ENCODE measurements at regions not wholly inside any gene's neighbourhood (a gene's known extent, or its start where the extent isn't known, plus 50 kb on each side); places are given as distances from the start of the nearest gene placed in this dataset.

GRCh38 chr20:6471110-6471647 lies 296.3 kb upstream of the BMP2 start:
- H2AFZ ChIP-seq (ENCODE audit: control insufficient read depth, low read depth, low read length), result no peak overlapping the region
- POLR2A ChIA-PET, result no interaction called here
- no peaks in the 10 kb centered on the region for H3K27me3 ChIP-seq (replicated peaks in 1 of 2; ENCODE audit: control insufficient read depth in 2 of 2, insufficient read depth in 2 of 2, low read length in 1 of 2)
- H4K20me1 ChIP-seq (ENCODE audit: control insufficient read depth, insufficient read depth), result no peaks in the 10 kb centered on the region
- no TSS peak for BruUV-seq (replicated peaks)
- in situ Hi-C loops (cut with MboI), result no loop called here
- intact Hi-C loops (cut with micrococcal nuclease; ENCODE audit: unreplicated experiment), result no loop called here
- TF ChIP-seq ZBTB40 (IDR thresholded peaks at IDR 0.05; ENCODE audit: borderline replicate concordance) (no peak), IRF5 (IDR thresholded peaks at IDR 0.05; ENCODE audit: borderline replicate concordance) (no peak), ATF3 (IDR thresholded peaks at IDR 0.05; ENCODE audit: borderline replicate concordance, extremely low read depth, low read depth, low read length) (no peak), BACH1 (IDR thresholded peaks at IDR 0.05; ENCODE audit: borderline replicate concordance) (no peak), TCF3 (IDR thresholded peaks at IDR 0.05; ENCODE audit: borderline replicate concordance, insufficient read depth, low read depth, low read length) (no peak), EGR1 (IDR thresholded peaks at IDR 0.05; ENCODE audit: borderline replicate concordance in 1 of 2, low read depth in 2 of 2, low read length in 2 of 2) (no peak), ATF2 (IDR thresholded peaks at IDR 0.05; ENCODE audit: low read length) (no peak), FOXK2 (IDR thresholded peaks at IDR 0.05) (no peak), MEF2A (IDR thresholded peaks at IDR 0.05; ENCODE audit: insufficient read depth, low read depth, low read length) (no peak), ZSCAN29 (IDR thresholded peaks at IDR 0.05) (no peak), ZNF622 (IDR thresholded peaks at IDR 0.05) (no peak), CREM (IDR thresholded peaks at IDR 0.05; ENCODE audit: low read depth) (no peak), HCFC1 (IDR thresholded peaks at IDR 0.05; ENCODE audit: low read length) (no peak), NR2C1 (IDR thresholded peaks at IDR 0.05) (no peak), RAD51 (IDR thresholded peaks at IDR 0.05) (no peak), GABPA (IDR thresholded peaks at IDR 0.05; ENCODE audit: low read depth) (no peak), NR2F1 (conservative IDR thresholded peaks at IDR 0.05) (no peak)
- ATAC-seq, result no peak
- no peak for FAIRE-seq
- WGBS (ENCODE audit: insufficient coverage, insufficient replicate concordance, low lambda C conversion rate, missing lambda C conversion rate), result 63% methylated on average over 5 of the region's 5 CpGs
- no peak overlapping the region for H3K4me3 ChIP-seq
- no peaks in the 10 kb centered on the region for H3K79me2 ChIP-seq (ENCODE audit: control insufficient read depth, insufficient read depth, low read length)
- H3K4me1 ChIP-seq (ENCODE audit: control insufficient read depth, insufficient read depth, low read length), result no peaks in the 10 kb centered on the region
- no peak overlapping the region for H3K4me2 ChIP-seq (ENCODE audit: control insufficient read depth, insufficient read depth)
- DNase-seq (ENCODE audit: low read depth, low spot score), result no peak
- CTCF ChIA-PET, result interaction anchor here (1.2 kb wide), 1 partner anchor 36 kb away, joined by 4 read pairs; no protein-coding TSS in a partner anchor
- RAD21 ChIA-PET (ENCODE audit: unreplicated experiment), result no interaction called here
- no peaks in the 10 kb centered on the region for H3K9me3 ChIP-seq (replicated peaks; ENCODE audit: control insufficient read depth, insufficient read depth, low read length)
- H3K36me3 ChIP-seq (ENCODE audit: control insufficient read depth in 2 of 2, insufficient read depth in 2 of 2, low read length in 1 of 2), result no peaks in the 10 kb centered on the region
- H3K9ac ChIP-seq (ENCODE audit: control insufficient read depth, insufficient read depth, low read length), result no peak overlapping the region
- SMC1A ChIA-PET (ENCODE audit: uncharacterized antibody, unreplicated experiment), result interaction anchor here (1.0 to 1.4 kb wide), 2 partner anchors 13 to 112 kb away, joined by 3 to 4 read pairs; no protein-coding TSS in a partner anchor
- H3K27ac ChIP-seq (ENCODE audit: control insufficient read depth, insufficient read depth), result no peak overlapping the region

Measured in GM12878 (cell line).